ENCODE measurements at regions not wholly inside any gene's neighbourhood (a gene's known extent, or its start where the extent isn't known, plus 50 kb on each side); places are given as distances from the start of the nearest gene placed in this dataset.

DNA sequence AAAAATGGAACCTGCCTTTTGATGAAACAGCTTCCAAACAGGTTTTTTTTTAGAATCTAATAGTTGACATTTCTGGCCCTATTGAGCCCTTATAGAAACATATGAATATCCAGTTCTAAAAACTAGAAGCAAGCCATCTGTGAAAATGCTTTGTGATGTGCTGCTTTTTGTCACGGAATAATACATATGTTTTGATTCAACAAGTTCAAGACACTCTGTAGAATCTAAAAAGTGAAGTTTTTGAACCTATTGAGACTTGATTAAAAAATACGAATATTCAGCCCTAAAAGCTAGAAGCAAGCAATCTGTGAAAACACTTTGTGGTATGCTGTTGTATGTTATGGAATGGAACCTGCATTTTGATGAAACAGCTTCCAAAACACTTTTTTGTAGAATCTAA, 106.7 kb upstream of the VPREB1 start (continued):
- TF ChIP-seq, protein P1, sequence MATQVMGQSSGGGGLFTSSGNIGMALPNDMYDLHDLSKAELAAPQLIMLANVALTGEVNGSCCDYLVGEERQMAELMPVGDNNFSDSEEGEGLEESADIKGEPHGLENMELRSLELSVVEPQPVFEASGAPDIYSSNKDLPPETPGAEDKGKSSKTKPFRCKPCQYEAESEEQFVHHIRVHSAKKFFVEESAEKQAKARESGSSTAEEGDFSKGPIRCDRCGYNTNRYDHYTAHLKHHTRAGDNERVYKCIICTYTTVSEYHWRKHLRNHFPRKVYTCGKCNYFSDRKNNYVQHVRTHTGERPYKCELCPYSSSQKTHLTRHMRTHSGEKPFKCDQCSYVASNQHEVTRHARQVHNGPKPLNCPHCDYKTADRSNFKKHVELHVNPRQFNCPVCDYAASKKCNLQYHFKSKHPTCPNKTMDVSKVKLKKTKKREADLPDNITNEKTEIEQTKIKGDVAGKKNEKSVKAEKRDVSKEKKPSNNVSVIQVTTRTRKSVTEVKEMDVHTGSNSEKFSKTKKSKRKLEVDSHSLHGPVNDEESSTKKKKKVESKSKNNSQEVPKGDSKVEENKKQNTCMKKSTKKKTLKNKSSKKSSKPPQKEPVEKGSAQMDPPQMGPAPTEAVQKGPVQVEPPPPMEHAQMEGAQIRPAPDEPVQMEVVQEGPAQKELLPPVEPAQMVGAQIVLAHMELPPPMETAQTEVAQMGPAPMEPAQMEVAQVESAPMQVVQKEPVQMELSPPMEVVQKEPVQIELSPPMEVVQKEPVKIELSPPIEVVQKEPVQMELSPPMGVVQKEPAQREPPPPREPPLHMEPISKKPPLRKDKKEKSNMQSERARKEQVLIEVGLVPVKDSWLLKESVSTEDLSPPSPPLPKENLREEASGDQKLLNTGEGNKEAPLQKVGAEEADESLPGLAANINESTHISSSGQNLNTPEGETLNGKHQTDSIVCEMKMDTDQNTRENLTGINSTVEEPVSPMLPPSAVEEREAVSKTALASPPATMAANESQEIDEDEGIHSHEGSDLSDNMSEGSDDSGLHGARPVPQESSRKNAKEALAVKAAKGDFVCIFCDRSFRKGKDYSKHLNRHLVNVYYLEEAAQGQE (IDR thresholded peaks at IDR 0.05; ENCODE audit: low read depth): no peak
- TF ChIP-seq POLR2A (IDR thresholded peaks at IDR 0.05; ENCODE audit: borderline replicate concordance, extremely low read depth, insufficient read depth, insufficient read length) (no peak), MAX (IDR thresholded peaks at IDR 0.05) (no peak)

- H3K9ac ChIP-seq (ENCODE audit: low read length): no peak overlapping the region
- H3K27me3 ChIP-seq (ENCODE audit: insufficient read depth, low read length): peaks cover 32% of the 10 kb centered on the region
- no peak overlapping the region for H3K4me3 ChIP-seq (replicated peaks in 1 of 2; ENCODE audit: low read depth in 1 of 2, low read length in 2 of 2)
- no peak for TF ChIP-seq POLR2AphosphoS5 (IDR thresholded peaks at IDR 0.05; ENCODE audit: low read depth, low read length)
- no peak for TF ChIP-seq ZNF274 (IDR thresholded peaks at IDR 0.05; ENCODE audit: low read depth, low read length)
- TF ChIP-seq JUND (IDR thresholded peaks at IDR 0.05): no peak
- TF ChIP-seq, protein P2, sequence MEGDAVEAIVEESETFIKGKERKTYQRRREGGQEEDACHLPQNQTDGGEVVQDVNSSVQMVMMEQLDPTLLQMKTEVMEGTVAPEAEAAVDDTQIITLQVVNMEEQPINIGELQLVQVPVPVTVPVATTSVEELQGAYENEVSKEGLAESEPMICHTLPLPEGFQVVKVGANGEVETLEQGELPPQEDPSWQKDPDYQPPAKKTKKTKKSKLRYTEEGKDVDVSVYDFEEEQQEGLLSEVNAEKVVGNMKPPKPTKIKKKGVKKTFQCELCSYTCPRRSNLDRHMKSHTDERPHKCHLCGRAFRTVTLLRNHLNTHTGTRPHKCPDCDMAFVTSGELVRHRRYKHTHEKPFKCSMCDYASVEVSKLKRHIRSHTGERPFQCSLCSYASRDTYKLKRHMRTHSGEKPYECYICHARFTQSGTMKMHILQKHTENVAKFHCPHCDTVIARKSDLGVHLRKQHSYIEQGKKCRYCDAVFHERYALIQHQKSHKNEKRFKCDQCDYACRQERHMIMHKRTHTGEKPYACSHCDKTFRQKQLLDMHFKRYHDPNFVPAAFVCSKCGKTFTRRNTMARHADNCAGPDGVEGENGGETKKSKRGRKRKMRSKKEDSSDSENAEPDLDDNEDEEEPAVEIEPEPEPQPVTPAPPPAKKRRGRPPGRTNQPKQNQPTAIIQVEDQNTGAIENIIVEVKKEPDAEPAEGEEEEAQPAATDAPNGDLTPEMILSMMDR (IDR thresholded peaks at IDR 0.05 in 2 of 3, conservative IDR thresholded peaks at IDR 0.05 in 1 of 3; ENCODE audit: borderline replicate concordance in 1 of 3, insufficient read depth in 1 of 3, low read depth in 2 of 3, low read length in 2 of 3): no peak
- no peak for TF ChIP-seq CEBPB (IDR thresholded peaks at IDR 0.05; ENCODE audit: low read depth)
- TF ChIP-seq EGR1 (IDR thresholded peaks at IDR 0.05; ENCODE audit: low read depth): no peak
- intact Hi-C loops (cut with micrococcal nuclease): no loop called here
- DNase-seq (ENCODE audit: low read depth, low spot score) (no peak), ATAC-seq (no peak)
- CTCF ChIA-PET: no interaction called here
- no peaks in the 10 kb centered on the region for H3K4me1 ChIP-seq (ENCODE audit: control insufficient read depth in 1 of 2, insufficient read depth in 2 of 2, low read length in 2 of 2)
- POLR2A ChIA-PET: no interaction called here
- no peaks in the 10 kb centered on the region for H3K79me2 ChIP-seq (ENCODE audit: insufficient read depth, low read length)
- no peaks in the 10 kb centered on the region for H3K36me3 ChIP-seq (ENCODE audit: control insufficient read depth in 1 of 2, insufficient read depth in 2 of 2, low read length in 2 of 2)
- no TSS peak for BruUV-seq (replicated peaks)
- H3K9me2 ChIP-seq (ENCODE audit: insufficient read depth): no peaks in the 10 kb centered on the region
- no peak overlapping the region for H2AFZ ChIP-seq (ENCODE audit: low read depth, low read length, poor library complexity, severe bottlenecking)
- no peak overlapping the region for H3K4me2 ChIP-seq (ENCODE audit: low read length)
- H3K9me3 ChIP-seq (ENCODE audit: control insufficient read depth in 1 of 2, insufficient read depth in 1 of 2, low read depth in 1 of 2, low read length in 2 of 2): no peaks in the 10 kb centered on the region
- no peak overlapping the region for H3K27ac ChIP-seq (ENCODE audit: low read depth, low read length)
- H4K20me1 ChIP-seq (ENCODE audit: insufficient read depth): no peaks in the 10 kb centered on the region
- RAD21 ChIA-PET (ENCODE audit: low non-redundant PET in 1 of 2, low total read pairs in 2 of 2, uncharacterized antibody in 2 of 2, unreplicated experiment in 2 of 2): no interaction called here
Measured at GRCh38 chr22:22133910-22134309, 110.7 kb upstream of the VPREB1 start.
